Progenitor cell of endocrine pancreas (in vitro differentiated cells): ENCODE measurements at regions not wholly inside any gene's neighbourhood (a gene's known extent, or its start where the extent isn't known, plus 50 kb on each side); places are given as distances from the start of the nearest gene placed in this dataset.

Experiments
- DNase-seq: peaks from one replicate; pipeline ENCODE4 v3.0.0; 2021; ENCODE audit warnings: low spot score; ENCODE audit not compliant: unreplicated experiment
- H3K27ac Mint-ChIP-seq: 2 replicates; pipeline ENCODE4 v1.8.0; 2021; ENCODE audit warnings: mild to moderate bottlenecking, moderate library complexity, mixed read lengths
- H3K27me3 Mint-ChIP-seq: 2 replicates; pipeline ENCODE4 v1.8.0; 2021; ENCODE audit warnings: mixed read lengths
- H3K36me3 Mint-ChIP-seq: 2 replicates; pipeline ENCODE4 v1.8.0; 2022; ENCODE audit warnings: mixed read lengths; ENCODE audit not compliant: insufficient read depth
- H3K4me1 Mint-ChIP-seq: 2 replicates; pipeline ENCODE4 v1.8.0; 2021; ENCODE audit warnings: low read depth, mixed read lengths
- H3K4me3 Mint-ChIP-seq: 2 replicates; pipeline ENCODE4 v1.8.0; 2021; ENCODE audit warnings: low read depth, mild to moderate bottlenecking, moderate library complexity, mixed read lengths
- H3K9me3 Mint-ChIP-seq: 2 replicates; pipeline ENCODE4 v1.8.0; 2021; ENCODE audit warnings: low read depth, mixed read lengths
- TF ChIP-seq, protein P1 (sequence below): fragments of 200-600 bp; sonication (generic); IDR thresholded peaks from one replicate; pipeline ENCODE4 v1.5.0; 2021; ENCODE audit warnings: antibody characterized with exemption, mild to moderate bottlenecking; ENCODE audit not compliant: unreplicated experiment

GRCh38 chr2:111705711-111706336 lies 178.2 kb downstream of the ANAPC1 start:
- no peak overlapping the region for H3K4me3 Mint-ChIP-seq
- no peak overlapping the region for H3K27ac Mint-ChIP-seq
- H3K27me3 Mint-ChIP-seq, result no peaks in the 10 kb centered on the region
- DNase-seq, result no peak
- TF ChIP-seq, protein P1, sequence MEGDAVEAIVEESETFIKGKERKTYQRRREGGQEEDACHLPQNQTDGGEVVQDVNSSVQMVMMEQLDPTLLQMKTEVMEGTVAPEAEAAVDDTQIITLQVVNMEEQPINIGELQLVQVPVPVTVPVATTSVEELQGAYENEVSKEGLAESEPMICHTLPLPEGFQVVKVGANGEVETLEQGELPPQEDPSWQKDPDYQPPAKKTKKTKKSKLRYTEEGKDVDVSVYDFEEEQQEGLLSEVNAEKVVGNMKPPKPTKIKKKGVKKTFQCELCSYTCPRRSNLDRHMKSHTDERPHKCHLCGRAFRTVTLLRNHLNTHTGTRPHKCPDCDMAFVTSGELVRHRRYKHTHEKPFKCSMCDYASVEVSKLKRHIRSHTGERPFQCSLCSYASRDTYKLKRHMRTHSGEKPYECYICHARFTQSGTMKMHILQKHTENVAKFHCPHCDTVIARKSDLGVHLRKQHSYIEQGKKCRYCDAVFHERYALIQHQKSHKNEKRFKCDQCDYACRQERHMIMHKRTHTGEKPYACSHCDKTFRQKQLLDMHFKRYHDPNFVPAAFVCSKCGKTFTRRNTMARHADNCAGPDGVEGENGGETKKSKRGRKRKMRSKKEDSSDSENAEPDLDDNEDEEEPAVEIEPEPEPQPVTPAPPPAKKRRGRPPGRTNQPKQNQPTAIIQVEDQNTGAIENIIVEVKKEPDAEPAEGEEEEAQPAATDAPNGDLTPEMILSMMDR, result no peak
- no peaks in the 10 kb centered on the region for H3K36me3 Mint-ChIP-seq
- peaks cover 9% of the 10 kb centered on the region for H3K4me1 Mint-ChIP-seq
- H3K9me3 Mint-ChIP-seq, result no peaks in the 10 kb centered on the region

DNA sequence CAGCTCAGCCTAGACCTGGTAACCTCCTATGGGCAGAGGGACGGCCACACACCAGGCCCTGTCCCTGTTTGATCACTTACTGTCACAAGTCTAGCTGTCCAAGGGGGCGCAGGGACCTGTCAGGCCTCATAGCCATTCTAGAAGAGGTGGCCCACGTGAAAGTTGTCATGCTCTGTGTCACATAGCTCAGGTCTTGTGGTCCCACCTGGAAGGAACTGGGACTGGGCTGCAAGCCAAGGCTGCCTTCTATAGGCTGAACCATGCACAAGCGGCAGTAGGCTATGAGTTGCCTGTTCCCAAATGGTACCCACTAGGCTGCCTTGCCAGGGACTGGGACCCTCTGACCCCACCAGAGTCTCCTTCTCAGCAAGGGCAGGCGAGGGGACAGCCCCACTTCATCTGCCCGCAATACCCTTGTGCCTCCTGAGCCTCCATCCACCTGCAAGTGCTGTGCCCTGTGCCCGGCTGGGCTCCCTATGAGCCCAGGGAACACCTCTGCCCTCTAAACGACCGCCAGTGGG lies 177.5 kb downstream of the ANAPC1 start:
- no peak overlapping the region for H3K4me3 Mint-ChIP-seq
- H3K9me3 Mint-ChIP-seq, result no peaks in the 10 kb centered on the region
- no peak overlapping the region for H3K27ac Mint-ChIP-seq
- DNase-seq, result no peak
- TF ChIP-seq, protein P1, result no peak
- no peaks in the 10 kb centered on the region for H3K36me3 Mint-ChIP-seq
- peaks cover 9% of the 10 kb centered on the region for H3K4me1 Mint-ChIP-seq
- H3K27me3 Mint-ChIP-seq, result no peaks in the 10 kb centered on the region

GRCh38 chr2:111707700-111708099 lies 176.3 kb downstream of the ANAPC1 start:
- TF ChIP-seq, protein P1, result no peak
- H3K4me1 Mint-ChIP-seq, result peaks cover 7% of the 10 kb centered on the region
- H3K4me3 Mint-ChIP-seq, result no peak overlapping the region
- H3K36me3 Mint-ChIP-seq, result no peaks in the 10 kb centered on the region
- H3K27me3 Mint-ChIP-seq, result no peaks in the 10 kb centered on the region
- no peak overlapping the region for H3K27ac Mint-ChIP-seq
- H3K9me3 Mint-ChIP-seq, result peaks cover 6% of the 10 kb centered on the region
- no peak for DNase-seq

DNA sequence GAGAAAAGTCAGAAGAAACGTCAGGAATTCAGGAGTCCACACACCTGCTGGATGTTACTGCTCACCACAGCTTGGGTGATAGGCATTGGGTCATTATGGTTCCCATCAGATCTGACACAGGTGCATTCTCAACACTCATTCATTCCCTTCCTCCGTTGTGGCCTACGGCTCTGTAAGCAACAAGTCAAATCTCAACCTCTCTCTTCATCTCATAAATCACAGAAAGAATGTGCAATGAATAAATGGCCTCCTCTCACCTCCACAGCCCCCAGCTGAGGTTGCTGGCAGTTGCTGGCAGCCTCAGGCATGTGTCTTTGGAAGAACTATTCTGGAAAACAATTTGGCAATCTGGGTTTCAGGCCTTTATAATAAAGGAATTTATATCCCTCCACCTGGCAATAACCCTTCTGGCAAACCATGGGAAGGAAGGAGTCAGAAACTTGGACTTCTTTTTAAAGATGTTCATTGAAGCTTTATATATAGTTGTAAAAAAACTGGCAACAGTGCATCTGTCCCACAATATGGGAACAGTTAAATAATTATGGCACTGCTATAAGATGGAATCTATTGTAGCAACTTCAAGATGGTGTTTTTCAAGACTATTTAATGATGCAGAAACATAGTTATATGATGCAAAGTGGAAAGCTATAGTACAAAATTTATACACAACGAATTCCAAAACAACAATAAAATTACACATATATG lies 175.4 kb downstream of the ANAPC1 start:
- Mint-ChIP-seq H3K27ac (peak overlapping the region; percentile 50), H3K36me3 (no peaks in the 10 kb centered on the region), H3K9me3 (peaks cover 6% of the 10 kb centered on the region), H3K27me3 (no peaks in the 10 kb centered on the region), H3K4me1 (peaks cover 7% of the 10 kb centered on the region), H3K4me3 (no peak overlapping the region)
- DNase-seq, result no peak
- TF ChIP-seq, protein P1, result no peak

DNA sequence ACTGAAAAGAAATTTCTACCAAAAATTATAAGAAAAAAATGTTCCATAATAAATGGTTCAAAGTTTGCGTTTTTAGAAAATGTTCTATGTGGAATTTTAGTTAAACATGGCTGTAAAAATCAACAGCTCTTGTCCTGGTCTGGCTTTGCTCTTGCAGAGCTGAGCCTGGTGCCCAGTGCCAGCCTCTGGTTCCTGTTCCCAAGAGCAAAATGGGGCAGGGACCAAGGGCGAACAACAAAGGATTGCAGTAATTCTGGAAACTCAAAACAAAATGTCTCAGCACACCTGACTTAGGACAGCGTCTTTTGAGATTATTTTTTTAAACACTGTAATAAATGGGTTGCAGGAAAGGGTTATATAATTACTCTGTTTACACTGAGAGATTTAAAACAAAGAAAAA lies 174.7 kb downstream of the ANAPC1 start:
- H3K27ac Mint-ChIP-seq, result no peak overlapping the region
- TF ChIP-seq, protein P1, result no peak
- H3K27me3 Mint-ChIP-seq, result no peaks in the 10 kb centered on the region
- no peak overlapping the region for H3K4me3 Mint-ChIP-seq
- no peak for DNase-seq
- H3K9me3 Mint-ChIP-seq, result peaks cover 6% of the 10 kb centered on the region
- peaks cover 7% of the 10 kb centered on the region for H3K4me1 Mint-ChIP-seq
- H3K36me3 Mint-ChIP-seq, result no peaks in the 10 kb centered on the region
